Loucy (cell line): ENCODE measurements at regions not wholly inside any gene's neighbourhood (a gene's known extent, or its start where the extent isn't known, plus 50 kb on each side); places are given as distances from the start of the nearest gene placed in this dataset.

ENCODE experiments used
- H2AFZ ChIP-seq: fragments of 200-600 bp; sonication (generic); 2 replicates; pipeline ENCODE4 v1.6.0; 2016; ENCODE audit warnings: antibody characterized with exemption, mild to moderate bottlenecking, low read length, moderate library complexity
- H3F3A ChIP-seq: fragments of 200-600 bp; 2 replicates; pipeline ENCODE4 v1.6.0; 2016; ENCODE audit warnings: antibody characterized with exemption, low read depth, mild to moderate bottlenecking
- H3K27me3 ChIP-seq: fragments of 200-600 bp; sonication (generic); 2 replicates; pipeline ENCODE4 v1.6.1; 2014; ENCODE audit warnings: low read length, mild to moderate bottlenecking; ENCODE audit not compliant: insufficient read depth, poor library complexity, severe bottlenecking
- H3K36me3 ChIP-seq: fragments of 200-600 bp; sonication (generic); 2 replicates; pipeline ENCODE4 v1.6.1; 2016; ENCODE audit warnings: low read length; ENCODE audit not compliant: insufficient read depth
- H3K4me1 ChIP-seq: fragments of 200-600 bp; sonication (generic); 2 replicates; pipeline ENCODE4 v1.5.1; 2014; ENCODE audit warnings: low read length, mild to moderate bottlenecking; ENCODE audit not compliant: insufficient read depth, poor library complexity, severe bottlenecking
- H3K4me2 ChIP-seq: fragments of 200-600 bp; sonication (generic); 2 replicates; pipeline ENCODE4 v1.6.0; 2014; ENCODE audit warnings: antibody characterized with exemption, low read length, low read depth, mild to moderate bottlenecking; ENCODE audit not compliant: poor library complexity, severe bottlenecking
- H3K4me3 ChIP-seq: fragments of 200-600 bp; sonication (generic); 2 replicates; pipeline ENCODE4 v1.5.1; 2014; ENCODE audit warnings: low read length, mild to moderate bottlenecking, mixed read lengths; ENCODE audit not compliant: poor library complexity, severe bottlenecking
- H3K79me2 ChIP-seq: fragments of 200-600 bp; sonication (generic); 2 replicates; pipeline ENCODE4 v1.6.1; 2014; ENCODE audit warnings: low read length; ENCODE audit not compliant: insufficient read depth
- H3K9ac ChIP-seq: fragments of 200-600 bp; sonication (generic); 2 replicates; pipeline ENCODE4 v1.6.0; 2014; ENCODE audit warnings: mild to moderate bottlenecking, low read depth, low read length, moderate library complexity; ENCODE audit not compliant: poor library complexity, severe bottlenecking
- H3K9me2 ChIP-seq: fragments of 200-600 bp; sonication (generic); replicated peaks from 2 replicates; pipeline ENCODE4 v1.6.1; 2016; ENCODE audit warnings: low read depth, low read length, mixed read lengths
- H3K9me3 ChIP-seq: fragments of 200-600 bp; sonication (generic); 2 replicates; pipeline ENCODE4 v1.6.1; 2014; ENCODE audit warnings: mild to moderate bottlenecking, antibody characterized with exemption, low read length, low read depth; ENCODE audit not compliant: insufficient read depth
- H4K20me1 ChIP-seq: fragments of 200-600 bp; sonication (generic); 2 replicates; pipeline ENCODE4 v1.6.0; 2014; ENCODE audit warnings: antibody characterized with exemption, low read length, mild to moderate bottlenecking; ENCODE audit not compliant: insufficient read depth, poor library complexity, severe bottlenecking
- EZH2phosphoT487 ChIP-seq: fragments of 200-600 bp; IDR thresholded peaks from 2 replicates; pipeline ENCODE4 v1.6.1; 2018; ENCODE audit warnings: antibody characterized with exemption, mild to moderate bottlenecking, moderate library complexity, borderline replicate concordance
- TF ChIP-seq, protein P1 (sequence below): fragments of 200-600 bp; sonication (generic); conservative IDR thresholded peaks from 2 replicates; pipeline ENCODE4 v1.5.1; 2014; ENCODE audit warnings: mild to moderate bottlenecking, antibody characterized with exemption, low read length

DNA sequence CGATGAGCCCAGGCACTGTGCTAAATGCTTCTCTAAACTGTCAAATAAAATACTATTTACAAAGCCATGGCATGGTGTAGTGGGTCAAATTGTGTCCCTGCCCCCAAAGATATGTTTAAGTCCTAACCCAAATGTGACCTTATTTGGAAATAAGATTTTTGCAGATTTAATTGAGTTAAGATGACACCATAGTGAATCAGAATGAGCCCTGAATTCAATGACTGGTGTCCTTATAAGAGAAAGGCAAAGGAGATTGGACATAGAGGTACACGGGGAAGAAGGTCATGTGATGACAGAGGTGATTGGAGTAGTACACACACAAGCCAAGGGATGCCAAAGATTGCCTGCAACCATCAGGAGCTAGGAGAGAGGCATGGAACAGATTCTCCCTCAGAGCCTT lies 121.6 kb upstream of the VEPH1 start:
- no peak overlapping the region for H2AFZ ChIP-seq
- TF ChIP-seq, protein P1, sequence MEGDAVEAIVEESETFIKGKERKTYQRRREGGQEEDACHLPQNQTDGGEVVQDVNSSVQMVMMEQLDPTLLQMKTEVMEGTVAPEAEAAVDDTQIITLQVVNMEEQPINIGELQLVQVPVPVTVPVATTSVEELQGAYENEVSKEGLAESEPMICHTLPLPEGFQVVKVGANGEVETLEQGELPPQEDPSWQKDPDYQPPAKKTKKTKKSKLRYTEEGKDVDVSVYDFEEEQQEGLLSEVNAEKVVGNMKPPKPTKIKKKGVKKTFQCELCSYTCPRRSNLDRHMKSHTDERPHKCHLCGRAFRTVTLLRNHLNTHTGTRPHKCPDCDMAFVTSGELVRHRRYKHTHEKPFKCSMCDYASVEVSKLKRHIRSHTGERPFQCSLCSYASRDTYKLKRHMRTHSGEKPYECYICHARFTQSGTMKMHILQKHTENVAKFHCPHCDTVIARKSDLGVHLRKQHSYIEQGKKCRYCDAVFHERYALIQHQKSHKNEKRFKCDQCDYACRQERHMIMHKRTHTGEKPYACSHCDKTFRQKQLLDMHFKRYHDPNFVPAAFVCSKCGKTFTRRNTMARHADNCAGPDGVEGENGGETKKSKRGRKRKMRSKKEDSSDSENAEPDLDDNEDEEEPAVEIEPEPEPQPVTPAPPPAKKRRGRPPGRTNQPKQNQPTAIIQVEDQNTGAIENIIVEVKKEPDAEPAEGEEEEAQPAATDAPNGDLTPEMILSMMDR = no peak
- TF ChIP-seq EZH2phosphoT487 = no peak
- H3F3A ChIP-seq = no peaks in the 10 kb centered on the region
- no peaks in the 10 kb centered on the region for H3K79me2 ChIP-seq
- H3K9me3 ChIP-seq = no peaks in the 10 kb centered on the region
- no peaks in the 10 kb centered on the region for H3K4me1 ChIP-seq
- no peaks in the 10 kb centered on the region for H3K27me3 ChIP-seq
- no peak overlapping the region for H3K4me2 ChIP-seq
- no peak overlapping the region for H3K9ac ChIP-seq
- no peaks in the 10 kb centered on the region for H4K20me1 ChIP-seq
- no peaks in the 10 kb centered on the region for H3K36me3 ChIP-seq
- no peak overlapping the region for H3K4me3 ChIP-seq
- no peaks in the 10 kb centered on the region for H3K9me2 ChIP-seq

DNA sequence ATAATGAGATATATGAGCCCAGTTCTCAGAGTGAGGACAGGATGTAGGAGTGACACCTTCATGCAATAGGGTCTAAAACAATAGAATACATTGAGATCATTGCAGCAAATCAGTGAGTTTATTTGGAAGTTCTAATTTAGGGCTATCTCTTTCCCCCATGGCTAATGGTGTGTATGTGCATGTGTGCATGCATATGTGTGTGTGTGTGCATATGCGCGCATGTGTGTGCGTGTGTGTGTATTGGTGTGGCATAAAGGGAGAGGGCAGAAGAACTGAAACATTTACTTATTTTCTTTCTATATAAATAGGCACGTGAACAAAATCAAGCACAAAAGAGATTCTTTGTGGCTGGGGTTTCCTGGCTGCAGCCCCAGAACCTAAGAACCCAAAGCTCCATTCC lies 115.7 kb upstream of the VEPH1 start:
- H3K9ac ChIP-seq = no peak overlapping the region
- H2AFZ ChIP-seq = peak overlapping the region; percentile 57
- no peaks in the 10 kb centered on the region for H3K79me2 ChIP-seq
- no peaks in the 10 kb centered on the region for H3K27me3 ChIP-seq
- no peak overlapping the region for H3K4me2 ChIP-seq
- H4K20me1 ChIP-seq = no peaks in the 10 kb centered on the region
- no peaks in the 10 kb centered on the region for H3F3A ChIP-seq
- H3K9me3 ChIP-seq = no peaks in the 10 kb centered on the region
- TF ChIP-seq, protein P1 = no peak
- no peak for TF ChIP-seq EZH2phosphoT487
- no peak overlapping the region for H3K4me3 ChIP-seq
- H3K4me1 ChIP-seq = no peaks in the 10 kb centered on the region
- no peaks in the 10 kb centered on the region for H3K9me2 ChIP-seq
- no peaks in the 10 kb centered on the region for H3K36me3 ChIP-seq

DNA sequence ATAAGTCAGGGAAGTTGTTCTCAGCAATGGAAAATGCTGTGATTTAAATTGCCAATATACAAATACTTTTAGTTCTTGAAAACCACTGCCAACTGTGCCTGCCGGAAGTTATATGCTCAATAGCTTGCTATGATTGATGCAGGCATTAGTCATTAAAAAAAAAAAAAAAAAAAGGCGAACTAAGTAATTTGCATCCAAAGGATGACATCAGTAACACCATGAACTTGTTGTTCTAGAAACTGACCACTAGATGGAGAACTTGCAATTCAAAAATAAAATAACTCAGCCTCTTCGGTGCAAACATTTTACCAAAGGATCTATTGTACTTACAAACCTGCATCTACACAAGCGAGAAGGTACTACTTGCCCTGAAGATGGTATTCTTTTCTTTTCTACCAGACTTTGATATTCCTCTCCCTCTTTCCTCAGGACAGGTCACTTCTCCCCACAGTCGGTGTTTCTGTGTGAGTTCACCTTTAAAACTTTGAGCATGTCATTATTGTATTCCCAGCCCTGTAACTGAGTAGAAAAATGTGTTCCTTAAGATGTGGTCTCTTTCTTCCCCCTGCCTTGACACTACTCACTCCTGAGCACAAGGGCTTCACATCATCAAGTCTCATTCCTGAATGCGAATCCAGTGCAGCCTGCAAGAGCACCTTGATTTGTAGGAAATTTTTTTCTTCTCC lies 115.0 kb upstream of the VEPH1 start:
- Histone ChIP-seq H3K9me2 (no peaks in the 10 kb centered on the region), H3K36me3 (no peaks in the 10 kb centered on the region), H3K9ac (no peak overlapping the region), H3K9me3 (no peaks in the 10 kb centered on the region), H3K4me1 (no peaks in the 10 kb centered on the region), H3K4me3 (no peak overlapping the region), H3F3A (no peaks in the 10 kb centered on the region), H3K27me3 (no peaks in the 10 kb centered on the region), H4K20me1 (no peaks in the 10 kb centered on the region), H3K4me2 (no peak overlapping the region), H3K79me2 (no peaks in the 10 kb centered on the region), H2AFZ (peak overlapping the region; percentile 57)
- TF ChIP-seq, protein P1 = peak; percentile 75
- no peak for TF ChIP-seq EZH2phosphoT487
